Cardiac fibroblast (primary cell): ENCODE measurements at regions not wholly inside any gene's neighbourhood (a gene's known extent, or its start where the extent isn't known, plus 50 kb on each side); places are given as distances from the start of the nearest gene placed in this dataset.

Experiments
- DNase-seq, 2 donors: peaks; one replicate each; pipeline versions ENCODE4 v3.0.0 to v3.0.0-alpha.2; 2010; ENCODE audit warnings: low read depth in 2 of 2
- H3K4me3 ChIP-seq, 2 donors: replicated peaks in 1 of 2; 1 replicate in 1 of 2; 2 replicates in 1 of 2; pipeline ENCODE4 v1.5.1; 2011; ENCODE audit warnings: low read depth in 2 of 2, low read length in 2 of 2, mild to moderate bottlenecking in 2 of 2, moderate library complexity in 1 of 2
- TF ChIP-seq, protein P1 (sequence below): IDR thresholded peaks from one replicate; pipeline ENCODE4 v1.5.1; 2011; ENCODE audit warnings: low read depth, mild to moderate bottlenecking, low read length, inconsistent platforms

DNA sequence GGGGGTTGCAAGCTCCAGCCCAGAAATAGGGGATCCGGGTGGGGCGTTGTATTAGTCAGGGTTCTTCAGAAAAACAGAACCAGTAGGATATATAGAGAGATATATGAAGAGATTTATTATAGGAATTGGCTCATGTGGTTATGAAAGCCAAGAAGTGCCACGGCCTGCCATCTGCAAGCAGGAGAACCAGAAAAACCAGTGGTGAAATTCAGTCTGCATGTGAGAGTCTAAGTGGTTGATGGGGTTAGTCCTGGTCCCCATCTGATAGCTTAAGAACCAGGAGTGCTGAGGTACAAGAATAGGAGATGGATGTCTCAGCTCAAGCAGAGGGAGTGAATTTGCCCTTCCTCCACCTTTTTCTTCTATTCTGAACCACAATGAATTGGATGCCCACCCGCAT lies 123.4 kb upstream of the APC start:
- DNase-seq: no peak
- no peak overlapping the region for H3K4me3 ChIP-seq
- TF ChIP-seq, protein P1, sequence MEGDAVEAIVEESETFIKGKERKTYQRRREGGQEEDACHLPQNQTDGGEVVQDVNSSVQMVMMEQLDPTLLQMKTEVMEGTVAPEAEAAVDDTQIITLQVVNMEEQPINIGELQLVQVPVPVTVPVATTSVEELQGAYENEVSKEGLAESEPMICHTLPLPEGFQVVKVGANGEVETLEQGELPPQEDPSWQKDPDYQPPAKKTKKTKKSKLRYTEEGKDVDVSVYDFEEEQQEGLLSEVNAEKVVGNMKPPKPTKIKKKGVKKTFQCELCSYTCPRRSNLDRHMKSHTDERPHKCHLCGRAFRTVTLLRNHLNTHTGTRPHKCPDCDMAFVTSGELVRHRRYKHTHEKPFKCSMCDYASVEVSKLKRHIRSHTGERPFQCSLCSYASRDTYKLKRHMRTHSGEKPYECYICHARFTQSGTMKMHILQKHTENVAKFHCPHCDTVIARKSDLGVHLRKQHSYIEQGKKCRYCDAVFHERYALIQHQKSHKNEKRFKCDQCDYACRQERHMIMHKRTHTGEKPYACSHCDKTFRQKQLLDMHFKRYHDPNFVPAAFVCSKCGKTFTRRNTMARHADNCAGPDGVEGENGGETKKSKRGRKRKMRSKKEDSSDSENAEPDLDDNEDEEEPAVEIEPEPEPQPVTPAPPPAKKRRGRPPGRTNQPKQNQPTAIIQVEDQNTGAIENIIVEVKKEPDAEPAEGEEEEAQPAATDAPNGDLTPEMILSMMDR: no peak

DNA sequence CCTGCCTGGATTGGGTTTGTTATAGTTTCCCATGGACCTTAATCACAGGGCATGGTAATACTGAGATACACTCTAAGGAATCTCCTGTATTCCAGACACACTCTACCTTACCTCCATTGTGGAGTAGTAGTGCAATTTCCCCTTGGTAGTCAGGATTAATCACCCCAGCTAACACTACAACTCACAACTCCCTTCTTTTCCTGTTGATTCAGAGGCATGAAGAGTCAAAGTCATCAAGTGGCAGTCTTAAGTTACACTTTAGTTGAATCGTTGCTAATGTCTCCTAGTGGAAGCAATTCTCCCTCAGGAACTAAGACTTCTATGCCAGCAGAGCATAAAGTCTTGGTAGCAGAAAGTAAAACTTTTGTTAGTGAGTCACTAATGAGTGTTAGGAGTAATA lies 122.7 kb upstream of the APC start:
- TF ChIP-seq, protein P1: no peak

DNA sequence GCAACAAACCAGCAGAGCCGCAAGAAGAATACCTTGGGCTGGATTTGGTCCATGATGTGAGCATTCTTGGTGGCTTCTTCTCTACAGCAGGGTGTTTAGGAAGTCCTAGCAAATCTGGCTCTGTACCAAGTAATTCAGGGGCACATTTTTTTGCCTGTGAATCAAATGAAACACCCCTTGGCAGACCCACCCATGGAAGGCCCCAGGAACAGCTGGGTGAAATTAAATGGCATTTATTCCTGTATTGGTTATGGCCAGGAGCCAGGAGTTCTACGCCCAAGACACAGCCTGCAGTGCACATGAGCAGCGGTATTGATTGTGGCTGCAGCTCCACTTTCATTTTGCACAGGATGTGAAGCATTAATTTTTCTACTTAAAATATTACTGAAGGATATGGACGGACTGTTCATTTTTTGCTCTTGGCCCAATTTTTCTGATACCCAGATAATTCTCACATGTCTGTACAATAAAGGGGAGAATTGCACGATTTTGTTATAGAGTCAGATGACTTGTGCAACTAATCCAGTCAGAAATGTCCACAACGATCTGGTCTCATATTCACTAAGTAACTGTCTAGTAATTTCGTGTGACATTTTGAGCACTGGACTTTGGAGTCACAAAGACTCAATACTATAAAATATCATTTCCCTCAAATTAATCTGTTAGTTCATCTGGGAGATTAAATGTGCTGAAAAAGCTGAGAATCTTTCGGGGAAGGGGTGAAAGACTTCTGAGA lies 120.7 kb upstream of the APC start:
- H3K4me3 ChIP-seq: no peak overlapping the region
- TF ChIP-seq, protein P1: no peak
- no peak for DNase-seq

More for the DNA sequence above, 122.7 kb upstream of the APC start:
- no peak for DNase-seq
- H3K4me3 ChIP-seq: no peak overlapping the region

DNA sequence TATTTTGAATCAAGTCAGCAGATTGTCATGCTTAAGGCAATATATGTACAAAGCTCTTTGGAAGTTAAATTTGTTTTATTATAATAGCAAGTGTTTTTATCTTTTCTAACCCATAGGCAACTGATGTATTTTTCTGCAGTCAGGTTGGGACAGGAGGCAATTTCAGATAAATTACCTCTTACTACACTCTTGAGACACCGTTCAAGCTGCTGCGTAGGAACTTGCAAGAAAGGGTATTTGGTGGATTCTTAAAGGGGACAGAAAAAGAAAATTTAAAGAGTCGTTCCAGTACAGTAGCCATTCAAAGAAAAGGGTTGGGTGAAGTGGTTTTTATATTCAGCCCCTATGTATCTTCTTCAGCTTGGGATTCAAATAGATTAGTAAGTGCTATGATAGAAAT lies 112.4 kb upstream of the APC start:
- TF ChIP-seq, protein P1: no peak
- H3K4me3 ChIP-seq: no peak overlapping the region
- no peak for DNase-seq

DNA sequence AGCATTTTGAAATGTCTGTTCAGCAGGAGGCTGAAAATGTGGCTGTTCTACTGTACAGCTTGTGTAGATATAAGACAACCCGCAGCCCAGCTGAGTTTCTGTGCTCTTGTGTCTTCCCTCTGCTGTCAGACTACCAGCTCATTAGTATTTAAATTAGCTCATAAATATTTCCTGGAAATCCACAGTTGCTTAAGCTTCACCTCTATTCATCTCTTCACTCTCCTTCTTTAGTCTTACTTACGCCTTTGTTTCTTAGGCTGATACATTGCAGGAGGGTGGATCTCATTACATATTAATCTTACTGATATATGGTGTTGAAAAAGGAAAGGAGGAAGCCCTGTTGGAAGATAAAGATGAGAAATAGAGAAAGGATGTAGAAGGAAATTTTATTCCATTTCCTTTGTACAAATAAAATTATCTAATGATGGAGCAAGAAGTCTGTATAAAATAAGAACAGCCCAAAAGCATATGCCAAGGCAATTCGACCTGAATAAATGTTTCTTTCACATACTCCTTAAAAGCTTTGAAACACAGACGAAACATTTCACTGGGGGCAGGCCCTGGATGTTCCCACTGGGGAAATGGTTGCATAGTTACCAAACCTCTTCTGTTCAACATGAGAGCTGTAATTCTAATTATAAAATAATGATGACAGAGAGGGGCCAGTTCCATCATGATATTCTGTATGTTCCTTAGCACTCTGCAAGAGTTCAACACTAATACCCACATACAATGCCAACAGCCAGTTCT lies 111.8 kb upstream of the APC start:
- H3K4me3 ChIP-seq: no peak overlapping the region
- TF ChIP-seq, protein P1: no peak
- no peak for DNase-seq

DNA sequence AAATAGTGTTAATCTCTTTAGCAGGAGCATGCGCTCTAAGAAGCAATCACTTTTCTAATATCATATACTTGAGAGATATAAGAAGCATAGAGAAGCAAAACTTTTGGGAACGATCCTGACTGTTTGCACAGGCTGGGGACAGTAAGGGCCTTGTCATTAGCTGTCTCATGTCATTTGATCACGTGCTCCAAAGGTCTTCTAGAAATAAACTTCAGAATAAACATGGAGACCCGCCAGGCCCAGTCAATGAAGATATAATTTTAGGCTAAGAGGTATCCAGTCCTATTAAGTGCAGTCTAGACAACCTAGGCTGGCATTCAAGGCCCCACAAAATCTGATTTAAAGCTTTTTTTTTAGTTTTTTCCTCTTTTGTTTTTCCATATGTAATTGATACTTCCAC lies 111.0 kb upstream of the APC start:
- TF ChIP-seq, protein P1: no peak
- no peak for DNase-seq
- no peak overlapping the region for H3K4me3 ChIP-seq
